Parathyroid adenoma (tissue), 2 donors: ENCODE measurements at regions not wholly inside any gene's neighbourhood (a gene's known extent, or its start where the extent isn't known, plus 50 kb on each side); places are given as distances from the start of the nearest gene placed in this dataset.

Experiments used
- H2AFZ ChIP-seq: fragments of 300-600 bp; sonication (generic); one replicate; pipeline ENCODE4 v1.7.0; 2017; ENCODE audit warnings: antibody characterized with exemption, mild to moderate bottlenecking
- H3K27ac ChIP-seq: fragments of 300-600 bp; sonication (generic); one replicate; pipeline ENCODE4 v1.7.0; 2017
- H3K27me3 ChIP-seq: fragments of 300-600 bp; sonication (generic); one replicate; pipeline ENCODE4 v1.7.0; 2017; ENCODE audit warnings: low read length; ENCODE audit not compliant: control insufficient read depth, insufficient read depth
- H3K36me3 ChIP-seq: fragments of 300-600 bp; sonication (generic); one replicate; pipeline ENCODE4 v1.7.0; 2017; ENCODE audit warnings: low read length; ENCODE audit not compliant: control insufficient read depth, insufficient read depth
- H3K4me1 ChIP-seq: fragments of 300-600 bp; sonication (generic); one replicate; pipeline ENCODE4 v1.7.0; 2017; ENCODE audit warnings: control low read depth
- H3K4me2 ChIP-seq: fragments of 300-600 bp; sonication (generic); one replicate; pipeline ENCODE4 v1.7.0; 2017; ENCODE audit warnings: low read length
- H3K4me3 ChIP-seq: fragments of 300-600 bp; sonication (generic); one replicate; pipeline ENCODE4 v1.7.0; 2017; ENCODE audit warnings: low read depth, low read length
- H3K79me2 ChIP-seq: fragments of 300-600 bp; sonication (generic); one replicate; pipeline ENCODE4 v1.7.0; 2017; ENCODE audit warnings: control low read depth
- H3K9ac ChIP-seq: fragments of 300-600 bp; sonication (generic); one replicate; pipeline ENCODE4 v1.7.0; 2017; ENCODE audit warnings: mild to moderate bottlenecking
- H3K9me3 ChIP-seq: fragments of 300-600 bp; sonication (generic); one replicate; pipeline ENCODE4 v1.7.0; 2017; ENCODE audit warnings: low read length; ENCODE audit not compliant: control insufficient read depth
- TF ChIP-seq, protein P1 (sequence below): fragments of 300-600 bp; sonication (generic); IDR thresholded peaks from one replicate; pipeline ENCODE4 v1.7.0; 2017; ENCODE audit warnings: antibody characterized with exemption, mild to moderate bottlenecking
- donor health status: primary hyperparathyroidism.

GRCh38 chr4:18508786-18509185 is 487.2 kb upstream of the LCORL start:
- no peak overlapping the region for H2AFZ ChIP-seq
- no peaks in the 10 kb centered on the region for H3K4me1 ChIP-seq
- no peaks in the 10 kb centered on the region for H3K79me2 ChIP-seq
- no peaks in the 10 kb centered on the region for H3K9me3 ChIP-seq
- TF ChIP-seq, protein P1, sequence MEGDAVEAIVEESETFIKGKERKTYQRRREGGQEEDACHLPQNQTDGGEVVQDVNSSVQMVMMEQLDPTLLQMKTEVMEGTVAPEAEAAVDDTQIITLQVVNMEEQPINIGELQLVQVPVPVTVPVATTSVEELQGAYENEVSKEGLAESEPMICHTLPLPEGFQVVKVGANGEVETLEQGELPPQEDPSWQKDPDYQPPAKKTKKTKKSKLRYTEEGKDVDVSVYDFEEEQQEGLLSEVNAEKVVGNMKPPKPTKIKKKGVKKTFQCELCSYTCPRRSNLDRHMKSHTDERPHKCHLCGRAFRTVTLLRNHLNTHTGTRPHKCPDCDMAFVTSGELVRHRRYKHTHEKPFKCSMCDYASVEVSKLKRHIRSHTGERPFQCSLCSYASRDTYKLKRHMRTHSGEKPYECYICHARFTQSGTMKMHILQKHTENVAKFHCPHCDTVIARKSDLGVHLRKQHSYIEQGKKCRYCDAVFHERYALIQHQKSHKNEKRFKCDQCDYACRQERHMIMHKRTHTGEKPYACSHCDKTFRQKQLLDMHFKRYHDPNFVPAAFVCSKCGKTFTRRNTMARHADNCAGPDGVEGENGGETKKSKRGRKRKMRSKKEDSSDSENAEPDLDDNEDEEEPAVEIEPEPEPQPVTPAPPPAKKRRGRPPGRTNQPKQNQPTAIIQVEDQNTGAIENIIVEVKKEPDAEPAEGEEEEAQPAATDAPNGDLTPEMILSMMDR, result no peak
- no peak overlapping the region for H3K9ac ChIP-seq
- H3K27ac ChIP-seq, result no peak overlapping the region
- H3K27me3 ChIP-seq, result no peaks in the 10 kb centered on the region
- H3K4me2 ChIP-seq, result no peak overlapping the region
- H3K4me3 ChIP-seq, result no peak overlapping the region
- H3K36me3 ChIP-seq, result no peaks in the 10 kb centered on the region

- H3K9me3 ChIP-seq, result no peaks in the 10 kb centered on the region
These were observed 459.4 kb upstream of the LCORL start for GRCh38 chr4:18480928-18481327.

DNA sequence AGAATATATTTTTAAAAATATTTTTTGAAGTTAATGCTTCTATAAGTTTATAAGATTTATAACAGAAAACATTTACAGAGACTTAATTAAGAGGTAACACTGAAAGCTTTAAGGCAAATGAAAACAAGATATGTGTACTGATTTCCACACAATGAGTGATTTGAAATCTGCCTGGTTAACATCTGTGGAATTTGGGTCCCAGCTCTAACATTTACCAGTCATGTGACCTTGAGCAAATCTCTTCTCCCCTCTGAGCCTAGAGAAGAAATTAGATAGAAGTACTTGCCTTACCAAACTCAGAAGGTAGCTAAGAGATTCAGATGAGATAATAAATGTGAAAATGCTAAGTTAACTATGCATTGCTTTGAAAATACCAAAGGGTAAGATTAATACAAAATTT is 458.8 kb upstream of the LCORL start:
- H3K9ac ChIP-seq, result no peak overlapping the region
- no peaks in the 10 kb centered on the region for H3K4me1 ChIP-seq
- no peak overlapping the region for H2AFZ ChIP-seq
- no peaks in the 10 kb centered on the region for H3K36me3 ChIP-seq
- H3K4me3 ChIP-seq, result no peak overlapping the region
- H3K4me2 ChIP-seq, result no peak overlapping the region
- no peaks in the 10 kb centered on the region for H3K79me2 ChIP-seq
- H3K27me3 ChIP-seq, result no peaks in the 10 kb centered on the region
- TF ChIP-seq, protein P1, result no peak
- H3K27ac ChIP-seq, result no peak overlapping the region
- no peaks in the 10 kb centered on the region for H3K9me3 ChIP-seq

More at GRCh38 chr4:18480928-18481327, 459.4 kb upstream of the LCORL start:
- Histone ChIP-seq H3K4me2 (no peak overlapping the region), H3K36me3 (no peaks in the 10 kb centered on the region), H2AFZ (no peak overlapping the region), H3K27me3 (no peaks in the 10 kb centered on the region), H3K4me3 (no peak overlapping the region), H3K27ac (no peak overlapping the region), H3K79me2 (no peaks in the 10 kb centered on the region), H3K4me1 (no peaks in the 10 kb centered on the region), H3K9ac (no peak overlapping the region)
- TF ChIP-seq, protein P1, result no peak

- no peaks in the 10 kb centered on the region for H3K27me3 ChIP-seq
- H2AFZ ChIP-seq, result no peak overlapping the region
- no peak overlapping the region for H3K27ac ChIP-seq
- H3K9me3 ChIP-seq, result no peaks in the 10 kb centered on the region
- no peak overlapping the region for H3K4me2 ChIP-seq
- TF ChIP-seq, protein P1, result no peak
- H3K36me3 ChIP-seq, result no peaks in the 10 kb centered on the region
- no peaks in the 10 kb centered on the region for H3K79me2 ChIP-seq
- H3K4me1 ChIP-seq, result no peaks in the 10 kb centered on the region
- no peak overlapping the region for H3K9ac ChIP-seq
- H3K4me3 ChIP-seq, result no peak overlapping the region
These were observed 458.3 kb upstream of the LCORL start for GRCh38 chr4:18479825-18480224.

GRCh38 chr4:18463987-18464559 is 442.5 kb upstream of the LCORL start:
- H3K36me3 ChIP-seq, result no peaks in the 10 kb centered on the region
- no peak overlapping the region for H3K9ac ChIP-seq
- TF ChIP-seq, protein P1, result no peak
- H3K27me3 ChIP-seq, result no peaks in the 10 kb centered on the region
- no peaks in the 10 kb centered on the region for H3K79me2 ChIP-seq
- H3K27ac ChIP-seq, result no peak overlapping the region
- H3K4me2 ChIP-seq, result no peak overlapping the region
- H3K4me3 ChIP-seq, result no peak overlapping the region
- no peaks in the 10 kb centered on the region for H3K4me1 ChIP-seq
- H3K9me3 ChIP-seq, result no peaks in the 10 kb centered on the region
- no peak overlapping the region for H2AFZ ChIP-seq
